HG02981 (cell line): ENCODE measurements at regions not wholly inside any gene's neighbourhood (a gene's known extent, or its start where the extent isn't known, plus 50 kb on each side); places are given as distances from the start of the nearest gene placed in this dataset.

Experiments used
- ATAC-seq: cut with Tn5 transposase; IDR thresholded peaks from one replicate; pipeline ENCODE4 v1.9.1; 2021; ENCODE audit warnings: mild to moderate bottlenecking, moderate library complexity; ENCODE audit not compliant: unreplicated experiment

DNA sequence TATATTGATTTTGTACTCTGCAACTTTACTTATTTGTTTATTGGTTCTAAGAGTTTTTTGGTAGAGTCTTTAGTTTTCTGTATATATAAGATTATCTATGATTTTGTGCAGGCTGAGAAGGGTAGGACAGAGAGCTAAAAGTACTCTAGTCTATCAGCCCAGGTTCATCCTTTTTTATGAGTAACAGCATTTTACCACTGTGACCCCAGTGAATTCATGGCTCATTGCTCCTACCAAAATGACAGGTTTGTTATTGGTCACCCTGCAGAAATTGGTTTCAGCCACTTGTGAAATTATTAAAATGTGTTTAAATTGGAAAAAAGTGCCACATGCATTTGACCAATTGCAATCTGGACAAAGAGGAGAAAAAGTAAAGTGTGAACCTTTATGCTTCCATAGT, 421.4 kb upstream of the DAB2 start:
- ATAC-seq: peak; percentile 74

DNA sequence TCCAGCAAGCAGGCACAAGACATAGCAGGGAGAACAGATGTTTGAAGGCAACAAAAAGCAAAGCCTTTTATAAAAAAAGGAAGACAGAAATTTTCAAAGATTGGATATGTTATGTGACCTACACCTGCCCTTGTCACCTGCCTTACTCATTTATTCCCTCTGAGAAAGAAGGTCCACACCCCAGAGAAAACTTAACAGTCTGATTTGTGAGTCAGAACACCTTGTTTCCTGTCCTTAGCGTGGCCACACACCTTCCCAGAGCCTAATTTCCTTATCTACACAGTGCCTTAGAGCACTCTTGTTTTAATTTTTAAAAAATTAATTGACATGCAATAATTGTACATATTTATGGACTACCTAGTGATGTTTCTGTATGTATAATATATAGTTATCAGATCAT, 419.0 kb upstream of the DAB2 start:
- ATAC-seq: no peak

DNA sequence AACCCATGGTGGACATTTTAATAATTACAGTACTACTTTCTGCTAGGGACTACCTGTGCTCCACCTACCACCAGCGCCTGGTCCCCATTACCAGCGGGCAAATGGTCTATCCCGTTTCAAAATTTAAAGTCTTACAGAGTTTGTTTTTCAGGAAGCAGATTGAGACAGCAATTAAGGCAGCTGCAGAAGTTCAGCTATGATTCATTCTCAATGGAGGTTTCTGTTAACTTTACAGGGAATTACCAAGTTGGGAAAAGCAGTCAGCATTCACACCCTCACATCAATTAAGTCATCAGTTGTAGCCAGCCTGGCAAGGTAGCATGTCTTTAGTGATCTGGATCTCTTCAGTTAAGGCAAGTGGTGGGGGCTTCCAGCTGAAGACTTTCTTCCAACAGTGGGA, 410.6 kb upstream of the DAB2 start:
- ATAC-seq: no peak

DNA sequence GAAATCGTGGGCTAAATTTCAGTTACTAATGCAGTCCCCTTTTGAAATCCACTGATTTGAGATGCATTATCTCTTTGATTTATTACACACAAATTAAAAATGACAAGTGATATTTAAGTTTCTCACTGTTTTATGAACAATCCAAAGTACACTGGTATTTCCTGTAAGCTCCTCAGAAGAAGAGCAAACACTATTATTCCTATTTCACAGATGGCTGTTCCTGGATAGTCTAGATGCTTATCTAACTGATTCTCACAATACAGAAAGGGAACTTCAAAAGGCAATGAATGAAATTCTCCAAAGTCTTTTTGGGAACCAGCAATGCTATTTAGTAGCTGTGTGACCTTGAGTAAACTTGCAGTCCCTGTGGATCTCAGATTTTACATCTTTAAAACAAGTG, 404.7 kb upstream of the DAB2 start:
- ATAC-seq: no peak

DNA sequence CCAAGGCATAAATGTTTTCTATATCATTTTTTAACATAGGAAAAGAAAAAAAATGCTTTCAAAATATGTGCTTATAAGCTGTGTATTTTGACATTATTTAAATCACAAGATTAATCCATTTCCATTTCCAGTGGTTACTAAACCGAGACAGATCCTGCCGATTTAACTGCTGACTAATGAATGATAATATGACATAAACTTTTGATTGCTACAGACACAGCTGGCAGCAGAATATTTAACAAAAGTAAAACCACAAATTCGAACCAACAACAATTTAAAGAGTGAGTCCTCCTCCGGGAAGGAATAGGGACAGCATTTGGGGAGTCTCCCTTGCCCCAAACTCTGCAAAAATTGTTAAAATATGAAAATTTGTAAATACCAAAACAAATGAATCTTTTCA, 401.3 kb upstream of the DAB2 start:
- ATAC-seq: no peak

DNA sequence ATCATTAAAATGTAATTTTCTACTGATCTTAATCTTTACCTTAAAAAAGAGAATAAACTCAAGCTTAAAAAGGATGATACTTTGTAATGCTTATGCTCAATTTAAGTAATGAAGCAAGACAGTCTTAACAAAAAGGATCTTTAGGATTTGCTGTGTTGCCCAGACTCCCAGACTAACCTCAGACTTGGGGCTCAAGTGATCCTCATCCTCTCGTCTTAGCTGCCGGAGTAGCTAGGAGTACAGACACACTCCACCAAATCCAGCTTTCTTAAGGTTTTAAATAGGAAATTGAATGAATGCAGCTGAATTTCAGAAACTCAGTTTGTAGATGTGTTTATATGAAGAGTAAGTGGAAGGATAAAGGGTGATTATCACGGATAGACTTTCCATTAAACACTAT, 400.5 kb upstream of the DAB2 start:
- ATAC-seq: no peak

DNA sequence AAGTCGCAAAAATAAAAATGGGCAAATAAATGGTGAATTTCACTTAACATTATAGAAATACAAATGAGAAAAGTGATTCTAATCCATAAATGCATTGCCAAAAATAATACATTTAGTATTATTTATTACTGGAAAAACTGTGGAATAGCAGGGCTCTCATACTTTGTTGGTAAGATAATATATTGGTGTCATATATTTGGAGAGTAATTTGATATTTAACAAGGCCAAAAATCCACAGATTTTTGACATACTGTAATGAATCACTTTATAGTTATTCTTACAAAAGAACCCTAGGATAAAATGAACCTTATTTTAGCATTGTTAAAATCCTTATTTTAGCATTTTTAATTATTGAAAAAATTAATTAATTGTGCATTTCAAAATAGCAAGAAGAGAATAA, 397.2 kb upstream of the DAB2 start:
- no peak for ATAC-seq

DNA sequence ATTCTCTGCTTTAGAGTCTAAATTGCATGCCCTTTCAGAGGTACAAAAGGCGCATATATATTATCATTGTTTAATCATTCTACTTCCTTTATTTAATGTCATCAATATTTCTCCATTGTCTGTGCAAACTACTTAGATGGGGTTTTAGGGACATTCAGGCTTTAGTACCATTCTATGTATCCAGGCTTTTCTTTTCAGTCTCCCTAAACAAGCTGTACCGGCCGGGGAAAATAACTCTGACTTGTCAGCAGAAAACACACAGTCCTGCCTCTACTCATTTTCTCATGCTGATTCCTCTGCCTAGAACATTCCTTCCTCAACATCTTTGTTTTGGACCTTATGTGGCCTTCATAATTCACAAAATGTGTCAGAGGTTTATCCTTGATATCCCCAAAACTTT, 392.1 kb upstream of the DAB2 start:
- no peak for ATAC-seq

DNA sequence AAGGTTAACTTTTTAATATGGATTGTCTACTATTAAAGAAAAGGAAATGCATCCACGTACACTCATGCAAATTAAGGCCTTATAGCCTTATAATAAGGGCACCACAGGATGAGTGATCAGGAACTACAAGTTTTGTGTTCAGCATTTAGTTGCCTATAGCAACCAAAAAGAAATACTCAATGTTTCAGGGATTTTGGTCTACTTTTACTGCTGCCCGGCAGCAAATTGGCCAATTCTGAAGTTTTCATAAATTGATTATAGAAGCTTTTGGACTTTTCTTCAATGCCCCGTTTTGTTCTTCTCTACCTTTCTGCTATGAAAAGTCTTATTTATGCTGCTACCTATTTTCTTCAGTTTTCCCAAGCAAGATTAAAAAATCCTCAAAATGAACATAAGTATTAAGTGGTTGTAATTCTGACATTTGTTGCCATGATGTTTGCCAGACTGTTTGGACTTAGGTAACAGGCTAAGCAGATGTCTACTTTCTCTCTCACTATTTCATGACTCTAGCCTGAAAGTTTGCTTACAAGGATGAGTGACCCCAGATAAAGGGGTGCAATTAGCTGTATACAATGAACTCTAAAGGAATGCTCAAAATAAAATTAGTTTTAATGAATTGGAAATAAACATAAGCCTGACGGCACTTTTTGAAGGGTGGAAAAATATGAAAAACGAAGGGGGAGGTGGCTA, 391.5 kb upstream of the DAB2 start:
- ATAC-seq: no peak

DNA sequence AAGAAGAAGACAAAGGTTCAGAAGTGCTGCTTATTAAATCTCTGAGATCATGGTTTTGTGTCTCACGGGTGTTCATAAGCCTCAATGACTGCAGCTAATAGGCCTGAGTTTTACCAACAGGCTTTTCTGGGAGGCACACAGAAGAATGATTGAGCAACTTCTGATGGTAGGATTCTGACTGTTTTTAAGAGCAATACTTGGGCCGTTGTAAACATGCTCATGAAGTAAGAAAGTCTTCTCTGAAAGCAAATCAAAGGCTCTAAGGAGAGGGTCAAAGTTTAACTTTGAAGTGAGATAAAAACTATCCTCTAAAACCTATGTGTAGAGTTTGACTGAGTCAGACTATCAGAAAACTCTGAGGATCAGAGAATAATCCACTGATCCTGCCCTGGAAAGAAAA, 390.9 kb upstream of the DAB2 start:
- ATAC-seq: no peak

DNA sequence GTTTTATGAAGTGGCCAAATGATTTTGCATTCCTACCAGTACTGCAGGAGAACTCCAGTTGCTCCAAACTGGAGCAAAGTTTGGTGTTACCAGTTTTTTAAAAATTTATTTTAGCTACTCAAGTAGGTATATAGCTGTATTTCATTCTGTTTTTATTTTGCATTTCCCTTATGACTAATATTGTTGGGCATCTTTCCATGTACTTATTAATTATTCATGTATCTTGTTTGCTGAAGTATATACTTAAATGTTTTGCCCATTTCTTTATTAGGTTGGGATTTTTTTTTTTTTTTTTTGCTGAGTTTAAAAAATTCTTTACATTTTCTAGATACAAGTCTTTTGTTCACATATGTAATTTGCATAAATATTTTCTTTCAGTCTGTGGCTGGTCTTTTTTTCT, 386.6 kb upstream of the DAB2 start:
- no peak for ATAC-seq

DNA sequence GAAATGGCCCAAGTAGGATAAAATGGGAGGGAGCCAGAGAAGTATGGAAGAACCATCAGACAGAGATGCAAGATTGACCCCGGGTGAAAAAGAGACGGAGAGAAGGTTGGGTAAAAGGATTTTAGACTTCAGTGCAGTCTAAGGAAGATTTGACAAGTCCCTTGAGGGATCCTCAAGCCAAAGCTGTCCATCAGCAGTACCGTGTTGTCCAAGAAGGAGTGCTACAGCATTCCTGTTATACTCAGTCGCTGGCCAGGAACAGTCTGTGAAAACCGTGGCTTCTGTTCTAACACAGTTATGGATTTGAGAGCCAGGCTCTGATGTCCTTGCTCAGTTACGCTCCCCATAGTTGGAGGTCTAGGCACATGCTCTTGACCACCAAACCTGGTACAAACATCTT, 383.9 kb upstream of the DAB2 start:
- no peak for ATAC-seq

DNA sequence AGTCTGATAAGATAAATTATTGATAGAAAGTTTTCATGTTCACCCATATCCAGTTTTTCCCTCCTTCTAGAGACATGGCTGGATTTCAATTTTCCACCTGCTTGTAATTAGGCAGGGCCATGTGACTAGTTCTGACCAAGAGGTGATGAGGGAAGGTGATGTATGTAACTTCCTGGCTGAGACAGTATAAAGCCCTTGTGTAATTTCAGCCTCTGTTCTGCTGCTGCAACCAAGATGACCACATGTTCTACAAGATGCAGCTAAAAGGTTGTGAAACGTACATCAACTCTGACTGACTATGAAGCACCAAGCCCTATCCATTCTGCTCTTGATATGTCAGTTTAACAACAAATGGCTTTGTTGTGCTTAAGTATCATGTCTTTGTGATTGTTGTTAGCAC, 376.5 kb upstream of the DAB2 start:
- ATAC-seq: no peak

DNA sequence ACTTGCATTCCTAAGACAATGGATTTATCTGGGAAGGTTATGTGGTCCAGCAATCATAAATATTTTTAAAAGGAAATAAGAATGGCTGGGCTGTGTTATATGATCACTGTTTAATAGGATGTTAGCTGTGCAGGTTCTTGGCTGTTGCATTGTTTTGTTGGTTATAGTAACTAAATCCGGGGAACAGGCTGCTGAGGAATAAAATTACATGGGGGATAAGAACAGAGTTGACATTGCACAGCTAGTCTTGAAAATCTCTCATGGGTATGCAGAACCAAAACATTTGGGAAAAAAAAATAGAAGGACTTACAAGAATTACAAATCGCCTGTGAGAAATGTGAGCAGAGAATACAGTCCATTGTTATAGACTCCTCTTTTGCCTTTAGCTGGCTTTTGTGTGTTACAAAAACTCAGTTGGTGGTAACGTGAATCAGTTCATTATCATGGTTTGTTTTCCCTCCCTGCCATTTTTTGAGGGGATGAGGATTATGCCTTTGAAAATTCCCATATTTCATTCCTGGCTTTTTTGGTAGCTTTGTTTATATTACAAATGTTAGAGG, 375.3 kb upstream of the DAB2 start:
- ATAC-seq: no peak

DNA sequence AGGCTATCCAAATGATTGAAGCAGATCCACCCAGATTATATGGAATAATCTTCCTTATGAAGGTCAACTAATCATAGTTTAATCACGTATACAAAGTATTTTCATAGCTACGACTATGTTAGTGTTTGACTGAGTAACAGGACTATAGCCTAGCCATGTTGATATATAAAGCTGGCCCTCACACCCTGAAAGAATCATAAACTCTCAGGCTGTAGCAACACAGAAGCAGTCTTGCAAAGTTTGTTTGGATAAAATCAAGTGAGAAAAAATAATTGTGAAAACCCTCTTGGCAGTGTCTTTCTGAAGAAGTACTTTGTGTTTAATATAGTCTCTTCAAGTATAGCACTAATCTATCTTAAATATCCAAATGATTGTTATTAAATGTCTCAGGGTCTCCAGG, 374.5 kb upstream of the DAB2 start:
- ATAC-seq: no peak

DNA sequence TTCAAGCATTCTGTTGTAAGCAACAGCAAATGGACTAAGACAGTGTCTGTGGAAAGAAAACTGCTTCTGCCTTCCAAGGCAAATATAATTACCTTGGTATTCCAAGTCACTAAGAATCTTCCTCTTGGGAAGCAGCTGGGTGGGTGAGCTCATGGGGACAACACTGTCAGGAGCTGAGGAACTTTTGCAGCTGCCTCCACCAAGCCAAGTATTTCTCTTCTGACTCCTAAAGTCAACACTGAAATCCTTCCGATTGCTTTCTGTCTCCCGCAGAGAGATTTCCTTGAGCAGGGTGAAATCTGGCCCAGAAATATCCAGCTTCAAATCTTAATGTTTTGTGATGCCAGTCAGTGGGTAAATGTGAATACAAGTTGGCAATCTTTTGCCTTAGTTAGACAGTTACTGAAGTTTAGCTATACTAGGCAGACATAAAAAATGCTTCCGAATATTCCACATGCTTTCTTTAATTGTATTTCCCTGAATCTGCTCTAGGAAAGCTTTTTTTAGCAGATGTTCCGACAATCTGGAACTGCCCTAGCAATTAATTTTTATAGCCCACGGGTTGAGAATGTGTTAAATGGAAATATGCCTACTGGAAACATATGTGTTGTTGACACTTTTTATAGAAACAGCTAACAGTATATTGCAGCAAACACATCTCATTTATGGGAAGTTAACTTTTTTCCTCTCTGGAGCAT, 369.9 kb upstream of the DAB2 start:
- ATAC-seq: no peak

DNA sequence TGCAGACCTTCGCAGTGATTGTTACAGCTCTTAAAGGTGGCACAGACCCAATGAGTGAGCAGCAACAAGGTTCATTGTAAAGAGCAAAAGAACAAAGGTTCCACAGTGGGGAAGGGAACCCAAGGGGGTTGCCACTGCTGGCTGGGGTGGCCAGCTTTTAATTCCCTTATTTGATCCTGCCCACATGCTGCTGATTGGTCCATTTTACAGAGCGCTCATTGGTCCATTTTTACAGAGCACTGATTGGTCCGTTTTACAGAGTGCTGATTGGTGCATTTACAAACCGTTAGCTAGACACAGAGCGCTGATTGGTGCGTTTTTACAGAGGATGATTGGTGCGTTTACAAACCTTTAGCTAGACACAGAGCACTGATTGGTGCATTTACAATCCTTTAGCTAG, 360.6 kb upstream of the DAB2 start:
- no peak for ATAC-seq

DNA sequence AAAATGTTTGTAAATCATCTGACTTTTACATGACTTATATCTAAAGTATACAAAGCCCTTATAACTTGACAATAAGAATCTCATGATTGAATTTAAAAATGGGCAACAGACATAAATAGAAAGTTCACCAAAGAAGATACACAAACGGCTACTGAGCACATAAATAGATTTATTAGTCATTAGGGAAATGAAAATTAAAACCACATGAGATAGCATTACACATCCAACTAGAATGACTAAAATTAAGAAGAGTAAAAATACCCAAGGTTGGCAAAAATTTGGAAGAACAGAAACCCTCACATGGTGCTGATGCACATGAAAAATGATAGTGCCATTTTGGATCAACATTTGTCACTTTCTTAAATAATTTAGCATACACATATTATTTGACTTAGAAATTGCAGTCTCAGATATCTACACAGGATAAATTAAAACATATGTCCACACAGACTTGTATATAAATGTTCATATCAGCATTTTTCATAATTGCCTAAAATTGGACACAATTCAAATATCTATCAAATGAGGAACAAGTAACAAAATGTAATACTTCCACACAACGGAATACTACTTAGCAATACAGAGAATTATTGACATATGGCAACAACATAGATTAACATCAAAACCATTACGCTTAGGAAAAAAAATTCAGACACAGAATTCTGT, 359.1 kb upstream of the DAB2 start:
- ATAC-seq: no peak

DNA sequence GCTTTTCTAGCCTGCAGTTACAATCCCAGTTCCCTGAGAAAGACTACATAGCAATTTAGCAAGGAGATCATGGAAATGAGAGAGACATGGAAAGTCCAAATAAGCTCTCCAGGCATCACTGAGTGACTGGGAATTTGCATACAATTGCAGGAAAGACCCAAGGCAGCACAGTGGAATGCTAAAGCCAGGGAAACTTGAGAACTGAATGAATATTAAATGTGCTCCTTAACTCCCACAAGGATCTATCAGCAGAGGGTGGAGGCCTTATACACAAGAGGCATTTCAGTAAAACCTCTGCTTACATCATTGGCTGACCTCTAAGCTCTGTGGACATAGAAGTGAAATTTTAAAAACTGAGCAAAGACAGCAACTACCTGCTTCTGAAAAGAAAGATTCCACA, 355.6 kb upstream of the DAB2 start:
- no peak for ATAC-seq

DNA sequence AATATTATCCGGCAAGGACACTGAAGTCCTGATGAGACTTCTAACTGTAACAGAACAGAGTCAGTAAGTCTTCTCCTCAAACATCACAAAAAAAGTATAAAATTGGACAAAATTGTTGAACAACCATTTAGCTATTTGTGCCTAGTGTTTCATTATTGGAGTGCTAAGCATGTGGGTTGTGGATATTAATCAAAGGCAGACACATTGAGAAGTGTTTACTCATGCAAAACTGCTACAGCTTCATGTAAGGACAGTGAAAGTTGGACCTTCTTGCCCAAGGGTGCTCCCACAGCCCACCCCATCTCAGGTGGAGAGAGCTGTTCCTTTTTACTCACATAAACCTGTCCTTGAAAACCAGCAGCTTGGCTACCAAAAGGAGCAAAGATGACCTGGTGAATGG, 355.1 kb upstream of the DAB2 start:
- ATAC-seq: no peak

DNA sequence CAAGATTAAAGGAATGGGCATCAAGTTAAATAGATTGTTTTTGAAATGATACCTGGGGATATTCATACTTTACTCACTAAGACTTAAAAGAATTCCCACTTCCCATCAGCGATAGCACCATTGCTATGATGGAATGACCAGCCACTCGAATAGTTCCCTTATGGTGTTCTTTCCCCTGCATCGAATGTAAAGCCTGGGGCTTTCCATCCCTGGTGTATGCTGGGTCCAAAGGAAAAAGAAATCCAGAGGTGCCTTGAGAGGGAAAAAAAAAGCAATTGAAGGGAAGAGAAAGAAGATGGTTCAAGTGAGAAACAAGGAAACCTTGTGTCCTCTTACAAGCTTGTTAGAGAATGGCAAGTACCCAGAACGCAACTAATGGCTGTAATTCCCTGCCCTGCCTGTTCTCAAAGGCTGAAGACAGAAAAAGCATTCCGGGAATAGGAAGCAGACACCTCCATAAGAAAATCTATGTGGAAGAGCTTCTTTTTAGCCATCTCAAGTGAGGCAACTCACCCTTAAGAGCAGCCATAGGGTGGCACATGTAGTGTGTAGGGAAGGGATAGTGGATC, 351.1 kb upstream of the DAB2 start:
- no peak for ATAC-seq
